A549 (cell line): ENCODE measurements at regions not wholly inside any gene's neighbourhood (a gene's known extent, or its start where the extent isn't known, plus 50 kb on each side); places are given as distances from the start of the nearest gene placed in this dataset.

Experiments used
- ATAC-seq, 2 experiments: fragments of 200-7000 bp in 1 of 2; fragments of >200 bp in 1 of 2; cut with Nextera tagmentation in 1 of 2; cut with Tn5 transposase in 1 of 2; 3 replicates each; pipeline versions ENCODE4 v1.8.0 to v1.9.1; 2018 to 2020; ENCODE audit warnings: mild to moderate bottlenecking in 1 of 2, moderate library complexity in 1 of 2
- CTCF ChIA-PET: fragments of 300-600 bp; sonication (Branson Sonifier 250); formaldehyde crosslinking; extraction: SDS; loops from one replicate; lab custom pipeline; 2021; ENCODE audit warnings: antibody characterized with exemption, inconsistent platforms; lab: Yijun Ruan, JAX
- POLR2A ChIA-PET: fragments of 350-600 bp; formaldehyde crosslinking; extraction: SDS; loops from one replicate; lab custom pipeline; 2021; ENCODE audit warnings: antibody characterized with exemption, inconsistent platforms; lab: Yijun Ruan, JAX
- DNase-seq, 2 experiments: peaks; one replicate each; pipeline versions ENCODE4 v3.0.0 to v3.0.0-alpha.2; 2011 to 2016; ENCODE audit warnings: low read depth in 1 of 2, low spot score in 1 of 2
- FAIRE-seq: peaks from 2 replicates; lab custom pipeline; 2011; peaks lifted over from hg19 to GRCh38; lab: Jason Lieb, UNC
- H3K27ac ChIP-seq, 2 experiments: fragments of >200 bp; sonication (Bioruptor Twin); formaldehyde crosslinking; 3 replicates each; pipeline ENCODE4 v1.5.1; 2016 to 2017
- H3K4me1 ChIP-seq: fragments of >200 bp; sonication (Bioruptor Twin); formaldehyde crosslinking; 3 replicates; pipeline ENCODE4 v1.6.1; 2016
- H3K4me2 ChIP-seq: fragments of >200 bp; sonication (Bioruptor Twin); formaldehyde crosslinking; 3 replicates; pipeline ENCODE4 v1.6.1; 2016
- H3K4me3 ChIP-seq: fragments of >200 bp; sonication (Bioruptor Twin); formaldehyde crosslinking; 3 replicates; pipeline ENCODE4 v1.5.1; 2016
- H3K9me3 ChIP-seq: fragments of >200 bp; sonication (Bioruptor Twin); formaldehyde crosslinking; 3 replicates; pipeline ENCODE4 v1.6.1; 2016
- ATOH8 ChIP-seq: fragments of 250-450 bp; sonication (Bioruptor Pico); IDR thresholded peaks from 2 replicates; pipeline ENCODE4 v1.5.0; 2020; ENCODE audit warnings: low read depth, mild to moderate bottlenecking, moderate library complexity
- BHLHE40 ChIP-seq: IDR thresholded peaks from 2 replicates; pipeline ENCODE4 v1.6.1; 2012; ENCODE audit warnings: low read depth, low read length, inconsistent platforms
- CBX8 ChIP-seq: fragments of 200-600 bp; sonication (generic); IDR thresholded peaks from 2 replicates; pipeline ENCODE4 v1.6.1; 2016
- CEBPB ChIP-seq, 2 experiments: fragments of >200 bp in 1 of 2; sonication (Bioruptor Twin) in 1 of 2; formaldehyde crosslinking in 1 of 2; IDR thresholded peaks; 2 replicates each; pipeline ENCODE4 v1.6.1; 2012 to 2016
- CHD2 ChIP-seq: fragments of 150-350 bp; IDR thresholded peaks from 2 replicates; pipeline ENCODE4 v1.6.1; 2014; ENCODE audit warnings: low read length; ENCODE audit not compliant: partially characterized antibody
- EHF ChIP-seq: fragments of 250-450 bp; sonication (Bioruptor Pico); IDR thresholded peaks from 2 replicates; pipeline ENCODE4 v1.5.0; 2020; ENCODE audit warnings: mild to moderate bottlenecking
- EHMT2 ChIP-seq: fragments of 200-600 bp; sonication (generic); IDR thresholded peaks from 2 replicates; pipeline ENCODE4 v1.6.1; 2016; ENCODE audit warnings: antibody characterized with exemption, low read depth, mild to moderate bottlenecking, moderate library complexity
- EP300 ChIP-seq, 2 experiments: fragments of >200 bp; sonication (Bioruptor Twin); formaldehyde crosslinking; IDR thresholded peaks; 2 replicates in 1 of 2; 3 replicates in 1 of 2; pipeline ENCODE4 v1.6.1; 2016 to 2017
- GATA3 ChIP-seq: IDR thresholded peaks from 2 replicates; pipeline ENCODE4 v1.6.1; 2012; ENCODE audit warnings: borderline replicate concordance
- HDAC2 ChIP-seq: fragments of 200-600 bp; sonication (generic); IDR thresholded peaks from 2 replicates; pipeline ENCODE4 v1.6.1; 2016
- HES2 ChIP-seq: fragments of >200 bp; sonication (Bioruptor Twin); formaldehyde crosslinking; IDR thresholded peaks from 2 replicates; pipeline ENCODE4 v1.6.1; 2016
- HEYL ChIP-seq: fragments of 250-450 bp; sonication (Bioruptor Pico); IDR thresholded peaks from 2 replicates; pipeline ENCODE4 v1.8.0; 2021; ENCODE audit warnings: mild to moderate bottlenecking, moderate library complexity
- HOXA7 ChIP-seq: fragments of 250-450 bp; sonication (Bioruptor Pico); IDR thresholded peaks from 2 replicates; pipeline ENCODE4 v1.5.0; 2020; ENCODE audit warnings: mild to moderate bottlenecking, moderate library complexity
- HOXB5 ChIP-seq: fragments of 250-450 bp; sonication (Bioruptor Pico); IDR thresholded peaks from 2 replicates; pipeline ENCODE4 v1.5.0; 2020; ENCODE audit warnings: mild to moderate bottlenecking, moderate library complexity
- MAZ ChIP-seq: fragments of 150-350 bp; IDR thresholded peaks from 2 replicates; pipeline ENCODE4 v1.6.1; 2014; ENCODE audit warnings: antibody characterized with exemption, low read depth, low read length, borderline replicate concordance
- POLR2A ChIP-seq: IDR thresholded peaks from 2 replicates; pipeline ENCODE4 v1.6.1; 2012; ENCODE audit warnings: mild to moderate bottlenecking, low read length
- RARB ChIP-seq: fragments of 250-450 bp; sonication (Bioruptor Pico); IDR thresholded peaks from 2 replicates; pipeline ENCODE4 v1.8.0; 2021; ENCODE audit warnings: mild to moderate bottlenecking, moderate library complexity
- RCOR1 ChIP-seq: fragments of 150-350 bp; IDR thresholded peaks from 2 replicates; pipeline ENCODE4 v1.6.1; 2014; ENCODE audit warnings: antibody characterized with exemption, low read length, low read depth
- SREBF2 ChIP-seq: fragments of 450-650 bp; IDR thresholded peaks from 2 replicates; pipeline ENCODE4 v1.6.1; 2014; ENCODE audit warnings: mild to moderate bottlenecking, moderate library complexity
- TP53 ChIP-seq: fragments of 250-450 bp; sonication (Bioruptor Pico); IDR thresholded peaks from 2 replicates; pipeline ENCODE4 v1.5.0; 2021; ENCODE audit warnings: mild to moderate bottlenecking, moderate library complexity
- USF2 ChIP-seq: fragments of 450-650 bp; IDR thresholded peaks from 2 replicates; pipeline ENCODE4 v1.6.1; 2014; ENCODE audit warnings: antibody characterized with exemption
- ZC3H11A ChIP-seq: fragments of 450-650 bp; IDR thresholded peaks from 2 replicates; pipeline ENCODE4 v1.6.1; 2014; ENCODE audit warnings: antibody characterized with exemption, mild to moderate bottlenecking
- ZFP36 ChIP-seq: fragments of 450-650 bp; IDR thresholded peaks from 2 replicates; pipeline ENCODE4 v1.6.1; 2014; ENCODE audit warnings: borderline replicate concordance; ENCODE audit not compliant: partially characterized antibody
- ZNF302 ChIP-seq: fragments of 250-450 bp; sonication (Bioruptor Pico); IDR thresholded peaks from 2 replicates; pipeline ENCODE4 v1.9.0; 2021; ENCODE audit warnings: inconsistent platforms, mild to moderate bottlenecking, moderate library complexity
- ZSCAN20 ChIP-seq: fragments of 250-450 bp; sonication (Bioruptor Pico); IDR thresholded peaks from 2 replicates; pipeline ENCODE4 v1.8.0; 2022; ENCODE audit warnings: mild to moderate bottlenecking, moderate library complexity
- WGBS: methylation state at CpG from one replicate; pipeline ENCODE4 v1.1.6; 2017; ENCODE audit errors: missing lambda C conversion rate; 5-methylcytosine and 5-hydroxymethylcytosine counted together

GRCh38 chr10:4448030-4448429, 378.0 kb upstream of the AKR1E2 start:
- Histone ChIP-seq H3K9me3 (peaks cover 21% of the 10 kb centered on the region), H3K27ac (no peak overlapping the region), H3K4me3 (no peak overlapping the region), H3K4me1 (no peaks in the 10 kb centered on the region), H3K4me2 (no peak overlapping the region)
- FAIRE-seq (no peak), DNase-seq (no peak), ATAC-seq (no peak)
- TF ChIP-seq HOXA7 (CRISPR knock-in tag) (no peak), RARB (no peak), CBX8 (no peak), HEYL (CRISPR knock-in tag) (no peak), GATA3 (no peak), CEBPB (IDR thresholded peaks at IDR 0.05) (no peak), RCOR1 (no peak), TP53 (no peak), BHLHE40 (no peak), ZFP36 (no peak), USF2 (no peak), HES2 (no peak), CHD2 (no peak), EP300 (IDR thresholded peaks at IDR 0.05) (no peak), ZSCAN20 (CRISPR knock-in tag) (no peak), ZNF302 (CRISPR knock-in tag) (no peak), ATOH8 (no peak)
- ChIA-PET POLR2A (no interaction called here), CTCF (interaction anchor here (1.6 kb wide), 1 partner anchor 209 kb away, joined by 3 read pairs; no protein-coding TSS in a partner anchor)
- WGBS: 81% methylated on average over 1 of the region's 1 CpG

- H3K4me1 ChIP-seq: no peaks in the 10 kb centered on the region
- ATAC-seq: no peak
- no peak for TF ChIP-seq EHMT2
- TF ChIP-seq ZC3H11A: no peak
- TF ChIP-seq HOXB5: no peak
- TF ChIP-seq ZFP36: no peak
- TF ChIP-seq MAZ: no peak
- TF ChIP-seq EHF (CRISPR knock-in tag): no peak
- no peak for TF ChIP-seq HDAC2
- TF ChIP-seq, all 56 proteins: peak for 0
- POLR2A ChIA-PET: no interaction called here
- H3K4me2 ChIP-seq: no peak overlapping the region
- no peak for DNase-seq
- no peak for FAIRE-seq
- WGBS: 42% methylated on average over 1 of the region's 1 CpG
- no peak overlapping the region for H3K27ac ChIP-seq
- H3K4me3 ChIP-seq: no peak overlapping the region
- CTCF ChIA-PET: no interaction called here
- peaks cover 33% of the 10 kb centered on the region for H3K9me3 ChIP-seq
Observed at GRCh38 chr10:4443419-4443818, 382.6 kb upstream of the AKR1E2 start.

- 52% methylated on average over 4 of the region's 4 CpGs for WGBS
- Histone ChIP-seq H3K27ac (no peak overlapping the region), H3K4me1 (no peaks in the 10 kb centered on the region), H3K9me3 (peaks cover 33% of the 10 kb centered on the region), H3K4me3 (no peak overlapping the region), H3K4me2 (no peak overlapping the region)
- CTCF ChIA-PET: interaction anchor here (0.7 kb wide), 1 partner anchor 88 kb away, joined by 3 read pairs; no protein-coding TSS in a partner anchor
- DNase-seq: no peak
- POLR2A ChIA-PET: no interaction called here
- TF ChIP-seq POLR2A: no peak
- no peak for TF ChIP-seq ATOH8
- TF ChIP-seq SREBF2: no peak
- FAIRE-seq: no peak
- ATAC-seq: no peak
Observed at GRCh38 chr10:4442296-4442695, 383.7 kb upstream of the AKR1E2 start.
